ENCODE measurements at regions not wholly inside any gene's neighbourhood (a gene's known extent, or its start where the extent isn't known, plus 50 kb on each side); places are given as distances from the start of the nearest gene placed in this dataset.

DNA sequence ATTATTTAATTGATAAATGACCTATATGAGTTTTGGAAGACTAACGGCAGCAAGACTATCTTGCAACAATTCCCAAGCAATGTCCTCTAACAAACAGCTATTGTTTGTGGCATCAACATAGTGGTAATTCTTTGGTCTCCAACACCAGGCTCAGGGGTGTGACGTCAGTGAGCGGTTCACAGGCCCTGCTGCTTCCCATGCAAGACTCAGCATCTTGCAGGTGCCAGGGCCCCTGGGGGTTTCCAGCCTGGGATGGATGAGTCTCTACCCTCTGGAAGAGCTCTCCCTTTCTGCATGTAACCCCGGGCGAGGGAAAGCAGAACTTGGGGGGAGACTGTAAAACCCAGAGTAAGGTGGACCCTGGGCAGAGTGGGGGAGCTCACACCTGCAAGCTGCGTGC is 164.7 kb downstream of the ACTR3B start:
- TF ChIP-seq CTCF (IDR thresholded peaks at IDR 0.05 in 8 of 11, conservative IDR thresholded peaks at IDR 0.05 in 3 of 11) (no peak), POLR2A (IDR thresholded peaks at IDR 0.05) (no peak), POLR2AphosphoS5 (IDR thresholded peaks at IDR 0.05) (no peak)

Measured in spleen (tissue), 7 donors.